ENCODE measurements at regions not wholly inside any gene's neighbourhood (a gene's known extent, or its start where the extent isn't known, plus 50 kb on each side); places are given as distances from the start of the nearest gene placed in this dataset.

DNA sequence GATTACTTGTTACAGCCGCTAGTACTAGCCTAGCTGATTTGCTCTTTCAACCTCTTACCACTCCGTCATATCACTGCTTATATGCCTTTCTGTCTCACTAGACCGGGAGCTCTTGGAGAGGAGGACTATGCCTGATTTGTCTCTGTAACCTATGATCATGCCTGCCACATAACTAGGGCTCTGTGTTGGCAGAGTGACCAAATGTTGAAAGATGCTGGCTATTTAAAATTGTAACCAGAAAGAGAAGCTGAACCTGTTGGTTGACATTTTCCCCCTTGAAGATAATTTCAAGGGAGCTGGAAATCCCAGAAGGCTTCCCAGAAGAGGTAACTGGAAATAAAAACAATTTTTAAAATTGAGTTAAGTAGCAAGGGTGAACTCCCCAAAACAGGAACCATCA is 124.1 kb upstream of the MYCN start:
- TF ChIP-seq CTCF (IDR thresholded peaks at IDR 0.05; ENCODE audit: insufficient read depth, low read length) (no peak), SPI1 (IDR thresholded peaks at IDR 0.05; ENCODE audit: borderline replicate concordance, low read depth) (no peak), POLR2AphosphoS5 (IDR thresholded peaks at IDR 0.05; ENCODE audit: low read depth) (no peak), GABPA (IDR thresholded peaks at IDR 0.05; ENCODE audit: low read depth) (no peak)
- TF ChIP-seq, protein P1, sequence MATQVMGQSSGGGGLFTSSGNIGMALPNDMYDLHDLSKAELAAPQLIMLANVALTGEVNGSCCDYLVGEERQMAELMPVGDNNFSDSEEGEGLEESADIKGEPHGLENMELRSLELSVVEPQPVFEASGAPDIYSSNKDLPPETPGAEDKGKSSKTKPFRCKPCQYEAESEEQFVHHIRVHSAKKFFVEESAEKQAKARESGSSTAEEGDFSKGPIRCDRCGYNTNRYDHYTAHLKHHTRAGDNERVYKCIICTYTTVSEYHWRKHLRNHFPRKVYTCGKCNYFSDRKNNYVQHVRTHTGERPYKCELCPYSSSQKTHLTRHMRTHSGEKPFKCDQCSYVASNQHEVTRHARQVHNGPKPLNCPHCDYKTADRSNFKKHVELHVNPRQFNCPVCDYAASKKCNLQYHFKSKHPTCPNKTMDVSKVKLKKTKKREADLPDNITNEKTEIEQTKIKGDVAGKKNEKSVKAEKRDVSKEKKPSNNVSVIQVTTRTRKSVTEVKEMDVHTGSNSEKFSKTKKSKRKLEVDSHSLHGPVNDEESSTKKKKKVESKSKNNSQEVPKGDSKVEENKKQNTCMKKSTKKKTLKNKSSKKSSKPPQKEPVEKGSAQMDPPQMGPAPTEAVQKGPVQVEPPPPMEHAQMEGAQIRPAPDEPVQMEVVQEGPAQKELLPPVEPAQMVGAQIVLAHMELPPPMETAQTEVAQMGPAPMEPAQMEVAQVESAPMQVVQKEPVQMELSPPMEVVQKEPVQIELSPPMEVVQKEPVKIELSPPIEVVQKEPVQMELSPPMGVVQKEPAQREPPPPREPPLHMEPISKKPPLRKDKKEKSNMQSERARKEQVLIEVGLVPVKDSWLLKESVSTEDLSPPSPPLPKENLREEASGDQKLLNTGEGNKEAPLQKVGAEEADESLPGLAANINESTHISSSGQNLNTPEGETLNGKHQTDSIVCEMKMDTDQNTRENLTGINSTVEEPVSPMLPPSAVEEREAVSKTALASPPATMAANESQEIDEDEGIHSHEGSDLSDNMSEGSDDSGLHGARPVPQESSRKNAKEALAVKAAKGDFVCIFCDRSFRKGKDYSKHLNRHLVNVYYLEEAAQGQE (IDR thresholded peaks at IDR 0.05; ENCODE audit: insufficient replicate concordance, low read depth): no peak

Data from HL-60 (cell line).